Vagina (tissue), 2 donors: ENCODE measurements at regions not wholly inside any gene's neighbourhood (a gene's known extent, or its start where the extent isn't known, plus 50 kb on each side); places are given as distances from the start of the nearest gene placed in this dataset.

Source experiments
- DNase-seq, 2 donors: peaks; one replicate each; pipeline ENCODE4 v3.0.0-alpha.2; 2017; ENCODE audit errors: extremely low spot score in 2 of 2
- H3K27ac ChIP-seq: fragments of 200-600 bp; sonication (generic); one replicate; pipeline ENCODE4 v1.5.1; 2019
- H3K27me3 ChIP-seq: fragments of 200-600 bp; sonication (generic); one replicate; pipeline ENCODE4 v1.5.1; 2019
- H3K36me3 ChIP-seq, 2 donors: fragments of 200-600 bp; sonication (generic); one replicate each; pipeline ENCODE4 v1.5.1; 2017 to 2019
- H3K4me1 ChIP-seq: fragments of 200-600 bp; sonication (generic); one replicate; pipeline ENCODE4 v1.5.1; 2019
- H3K4me3 ChIP-seq, 2 donors: fragments of 200-600 bp; sonication (generic); 1 replicate in 1 of 2; 2 replicates in 1 of 2; pipeline ENCODE4 v1.5.1; 2016 to 2019
- H3K9me3 ChIP-seq: fragments of 200-600 bp; sonication (generic); one replicate; pipeline ENCODE4 v1.5.1; 2019
- CTCF ChIP-seq, 3 experiments: fragments of 450-650 bp in 2 of 3; fragments of 200-600 bp in 1 of 3; sonication (generic) in 1 of 3; IDR thresholded peaks; one replicate each; pipeline ENCODE4 v1.5.1; 2017 to 2019; ENCODE audit warnings: antibody characterized with exemption in 3 of 3, mild to moderate bottlenecking in 2 of 3, moderate library complexity in 2 of 3
- POLR2A ChIP-seq, 2 donors: fragments of 450-650 bp; IDR thresholded peaks; one replicate each; pipeline ENCODE4 v1.6.1; 2017; ENCODE audit warnings: antibody characterized with exemption in 2 of 2, mild to moderate bottlenecking in 2 of 2, moderate library complexity in 2 of 2
- POLR2AphosphoS5 ChIP-seq, 2 donors: sonication (generic); formaldehyde crosslinking; IDR thresholded peaks; one replicate each; pipeline ENCODE4 v1.9.0; 2017; ENCODE audit warnings: antibody characterized with exemption in 2 of 2, mild to moderate bottlenecking in 2 of 2, low read depth in 1 of 2; ENCODE audit not compliant: insufficient read depth in 1 of 2
- intact Hi-C: fragments of 100-400 bp; cut with DNase I; formaldehyde crosslinking; loops from one replicate; pipeline ENCODE4 v1.15.1; 2023

GRCh38 chr5:5919411-5919810, 458.9 kb downstream of the MED10 start:
- TF ChIP-seq POLR2A (IDR thresholded peaks at IDR 0.05) (no peak), POLR2AphosphoS5 (IDR thresholded peaks at IDR 0.05; ENCODE audit: insufficient read depth in 1 of 2, low read depth in 1 of 2) (no peak), CTCF (IDR thresholded peaks at IDR 0.05) (no peak)
- Histone ChIP-seq H3K27ac (no peak overlapping the region), H3K27me3 (no peaks in the 10 kb centered on the region), H3K9me3 (no peaks in the 10 kb centered on the region), H3K36me3 (no peaks in the 10 kb centered on the region), H3K4me3 (no peak overlapping the region), H3K4me1 (no peaks in the 10 kb centered on the region)
- no peak for DNase-seq
- intact Hi-C loops: no loop called here

- intact Hi-C loops: no loop called here
- Histone ChIP-seq H3K4me3 (no peak overlapping the region), H3K36me3 (no peaks in the 10 kb centered on the region), H3K4me1 (no peaks in the 10 kb centered on the region), H3K27ac (no peak overlapping the region), H3K9me3 (no peaks in the 10 kb centered on the region), H3K27me3 (no peaks in the 10 kb centered on the region)
- TF ChIP-seq POLR2A (IDR thresholded peaks at IDR 0.05) (no peak), POLR2AphosphoS5 (IDR thresholded peaks at IDR 0.05; ENCODE audit: insufficient read depth in 1 of 2, low read depth in 1 of 2) (no peak), CTCF (IDR thresholded peaks at IDR 0.05) (no peak)
- no peak for DNase-seq
Measured at GRCh38 chr5:5906778-5907177, 471.6 kb downstream of the MED10 start.

GRCh38 chr5:5905186-5905585, 473.2 kb downstream of the MED10 start:
- Histone ChIP-seq H3K27ac (no peak overlapping the region), H3K27me3 (no peaks in the 10 kb centered on the region), H3K4me1 (no peaks in the 10 kb centered on the region), H3K9me3 (no peaks in the 10 kb centered on the region), H3K4me3 (no peak overlapping the region), H3K36me3 (no peaks in the 10 kb centered on the region)
- intact Hi-C loops: no loop called here
- DNase-seq: no peak
- TF ChIP-seq POLR2A (IDR thresholded peaks at IDR 0.05) (no peak), CTCF (IDR thresholded peaks at IDR 0.05) (no peak), POLR2AphosphoS5 (IDR thresholded peaks at IDR 0.05; ENCODE audit: insufficient read depth in 1 of 2, low read depth in 1 of 2) (no peak)

- intact Hi-C loops: no loop called here
- DNase-seq: no peak
- H3K4me1 ChIP-seq: no peaks in the 10 kb centered on the region
- H3K27me3 ChIP-seq: no peaks in the 10 kb centered on the region
- H3K27ac ChIP-seq: no peak overlapping the region
- H3K9me3 ChIP-seq: no peaks in the 10 kb centered on the region
- TF ChIP-seq POLR2AphosphoS5 (IDR thresholded peaks at IDR 0.05; ENCODE audit: insufficient read depth in 1 of 2, low read depth in 1 of 2) (no peak), CTCF (IDR thresholded peaks at IDR 0.05) (no peak), POLR2A (IDR thresholded peaks at IDR 0.05) (no peak)
- no peak overlapping the region for H3K4me3 ChIP-seq
- no peaks in the 10 kb centered on the region for H3K36me3 ChIP-seq
Measured at GRCh38 chr5:5904113-5904512, 474.2 kb downstream of the MED10 start.

- no peak for DNase-seq
- no peaks in the 10 kb centered on the region for H3K4me1 ChIP-seq
- no peak overlapping the region for H3K27ac ChIP-seq
- H3K9me3 ChIP-seq: no peaks in the 10 kb centered on the region
- no peaks in the 10 kb centered on the region for H3K27me3 ChIP-seq
- no peak for TF ChIP-seq POLR2A (IDR thresholded peaks at IDR 0.05)
- TF ChIP-seq CTCF (IDR thresholded peaks at IDR 0.05): no peak
- TF ChIP-seq POLR2AphosphoS5 (IDR thresholded peaks at IDR 0.05; ENCODE audit: insufficient read depth in 1 of 2, low read depth in 1 of 2): no peak
- H3K4me3 ChIP-seq: no peak overlapping the region
- no peaks in the 10 kb centered on the region for H3K36me3 ChIP-seq
- intact Hi-C loops: no loop called here
Measured at GRCh38 chr5:5902678-5903646, 475.4 kb downstream of the MED10 start.
